SK-N-SH treated with all-trans-retinoic acid at 6 μM for 48 hours (cell line): ENCODE measurements at regions not wholly inside any gene's neighbourhood (a gene's known extent, or its start where the extent isn't known, plus 50 kb on each side); places are given as distances from the start of the nearest gene placed in this dataset.

Experiments
- ATAC-seq: fragments of 200-7000 bp; cut with Tn5 transposase; 3 replicates; pipeline ENCODE4 v1.9.1; 2020; ENCODE audit warnings: mild to moderate bottlenecking, moderate library complexity
- BACH2 ChIP-seq: fragments of 250-450 bp; sonication (Bioruptor Pico); IDR thresholded peaks from 2 replicates; pipeline ENCODE4 v1.9.0; 2021; ENCODE audit warnings: mild to moderate bottlenecking, borderline replicate concordance
- CREB5 ChIP-seq: fragments of 250-450 bp; sonication (Bioruptor Pico); IDR thresholded peaks from 2 replicates; pipeline ENCODE4 v1.5.1; 2020; ENCODE audit warnings: low read depth, mild to moderate bottlenecking, moderate library complexity
- CSRNP3 ChIP-seq: fragments of 250-450 bp; sonication (Bioruptor Pico); IDR thresholded peaks from 2 replicates; pipeline ENCODE4 v1.5.1; 2021; ENCODE audit warnings: mild to moderate bottlenecking, moderate library complexity
- ESRRG ChIP-seq: fragments of 250-450 bp; sonication (Bioruptor Pico); IDR thresholded peaks from 2 replicates; pipeline ENCODE4 v1.6.1; 2021; ENCODE audit warnings: mild to moderate bottlenecking
- GLIS3 ChIP-seq: fragments of 250-450 bp; sonication (Bioruptor Pico); IDR thresholded peaks from 2 replicates; pipeline ENCODE4 v1.5.0; 2020; ENCODE audit warnings: mild to moderate bottlenecking, moderate library complexity
- ISL1 ChIP-seq: fragments of 250-450 bp; sonication (Bioruptor Pico); IDR thresholded peaks from 2 replicates; pipeline ENCODE4 v2.1.2; 2022; ENCODE audit warnings: mild to moderate bottlenecking, moderate library complexity
- PPARA ChIP-seq: fragments of 250-450 bp; sonication (Bioruptor Pico); IDR thresholded peaks from 2 replicates; pipeline ENCODE4 v1.5.0; 2020; ENCODE audit warnings: mild to moderate bottlenecking, borderline replicate concordance
- RARB ChIP-seq: fragments of 250-450 bp; sonication (Bioruptor Pico); IDR thresholded peaks from 2 replicates; pipeline ENCODE4 v1.8.0; 2021; ENCODE audit warnings: mild to moderate bottlenecking, moderate library complexity
- SNAI2 ChIP-seq: fragments of 250-450 bp; sonication (Bioruptor Pico); IDR thresholded peaks from 2 replicates; pipeline ENCODE4 v1.5.0; 2020; ENCODE audit warnings: mild to moderate bottlenecking, moderate library complexity
- TCF4 ChIP-seq: fragments of 250-450 bp; sonication (Bioruptor Pico); IDR thresholded peaks from 2 replicates; pipeline ENCODE4 v1.8.0; 2021; ENCODE audit warnings: mild to moderate bottlenecking, moderate library complexity, borderline replicate concordance
- TOX ChIP-seq: fragments of 250-450 bp; sonication (Bioruptor Pico); IDR thresholded peaks from 2 replicates; pipeline ENCODE4 v1.8.0; 2021; ENCODE audit warnings: mild to moderate bottlenecking, moderate library complexity, borderline replicate concordance
- TSHZ2 ChIP-seq: fragments of 250-450 bp; sonication (Bioruptor Pico); IDR thresholded peaks from 2 replicates; pipeline ENCODE4 v1.5.0; 2020; ENCODE audit warnings: mild to moderate bottlenecking, moderate library complexity
- ZC3H10 ChIP-seq: fragments of 250-450 bp; sonication (Bioruptor Pico); IDR thresholded peaks from 2 replicates; pipeline ENCODE4 v1.5.1; 2021; ENCODE audit warnings: mild to moderate bottlenecking, moderate library complexity
- ZFP3 ChIP-seq: fragments of 250-450 bp; sonication (Bioruptor Pico); IDR thresholded peaks from 2 replicates; pipeline ENCODE4 v1.5.0; 2020; ENCODE audit warnings: mild to moderate bottlenecking, moderate library complexity
- ZNF565 ChIP-seq: fragments of 450-650 bp; formaldehyde crosslinking; conservative IDR thresholded peaks from 2 replicates; pipeline ENCODE4 v1.5.0; 2020; ENCODE audit warnings: low read depth, mild to moderate bottlenecking, moderate library complexity
- ZNF70 ChIP-seq: fragments of 450-650 bp; formaldehyde crosslinking; IDR thresholded peaks from 2 replicates; pipeline ENCODE4 v1.5.0; 2020; ENCODE audit warnings: mild to moderate bottlenecking, moderate library complexity
- ZNF8 ChIP-seq: fragments of 450-650 bp; formaldehyde crosslinking; IDR thresholded peaks from 2 replicates; pipeline ENCODE4 v1.5.0; 2020; ENCODE audit warnings: mild to moderate bottlenecking, moderate library complexity
- TF ChIP-seq, protein P1 (sequence below): fragments of 250-450 bp; sonication (Bioruptor Pico); IDR thresholded peaks from 2 replicates; pipeline ENCODE4 v1.8.0; 2021; ENCODE audit warnings: low read depth, mild to moderate bottlenecking, moderate library complexity, borderline replicate concordance
- TF ChIP-seq, protein P2 (sequence below): fragments of 250-450 bp; sonication (Bioruptor Pico); IDR thresholded peaks from 2 replicates; pipeline ENCODE4 v1.8.0; 2020; ENCODE audit warnings: mild to moderate bottlenecking, moderate library complexity, borderline replicate concordance

GRCh38 chr10:23702977-23703414 is 264.1 kb downstream of the OTUD1 start:
- TF ChIP-seq ZFP3 (CRISPR knock-in tag) (no peak), ZNF70 (no peak), SNAI2 (CRISPR knock-in tag) (no peak), ZNF8 (no peak), CSRNP3 (CRISPR knock-in tag) (no peak), BACH2 (CRISPR knock-in tag) (no peak), ESRRG (CRISPR knock-in tag) (no peak)
- ATAC-seq = peak; percentile 100

- no peak for ATAC-seq
- TF ChIP-seq BACH2 (CRISPR knock-in tag) (no peak), TCF4 (CRISPR knock-in tag) (no peak), TOX (CRISPR knock-in tag) (no peak), CSRNP3 (CRISPR knock-in tag) (no peak), ISL1 (no peak), CREB5 (no peak), ESRRG (CRISPR knock-in tag) (no peak), ZFP3 (CRISPR knock-in tag) (no peak), ZC3H10 (CRISPR knock-in tag) (no peak), ZNF70 (no peak), GLIS3 (CRISPR knock-in tag) (no peak), PPARA (CRISPR knock-in tag) (no peak), ZNF565 (CRISPR knock-in tag) (no peak)
- TF ChIP-seq, protein P1, sequence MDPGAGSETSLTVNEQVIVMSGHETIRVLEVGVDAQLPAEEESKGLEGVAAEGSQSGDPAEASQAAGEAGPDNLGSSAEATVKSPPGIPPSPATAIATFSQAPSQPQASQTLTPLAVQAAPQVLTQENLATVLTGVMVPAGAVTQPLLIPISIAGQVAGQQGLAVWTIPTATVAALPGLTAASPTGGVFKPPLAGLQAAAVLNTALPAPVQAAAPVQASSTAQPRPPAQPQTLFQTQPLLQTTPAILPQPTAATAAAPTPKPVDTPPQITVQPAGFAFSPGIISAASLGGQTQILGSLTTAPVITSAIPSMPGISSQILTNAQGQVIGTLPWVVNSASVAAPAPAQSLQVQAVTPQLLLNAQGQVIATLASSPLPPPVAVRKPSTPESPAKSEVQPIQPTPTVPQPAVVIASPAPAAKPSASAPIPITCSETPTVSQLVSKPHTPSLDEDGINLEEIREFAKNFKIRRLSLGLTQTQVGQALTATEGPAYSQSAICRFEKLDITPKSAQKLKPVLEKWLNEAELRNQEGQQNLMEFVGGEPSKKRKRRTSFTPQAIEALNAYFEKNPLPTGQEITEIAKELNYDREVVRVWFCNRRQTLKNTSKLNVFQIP (CRISPR knock-in tag) = no peak
Observed at GRCh38 chr10:23715363-23715762, 276.5 kb downstream of the OTUD1 start.

GRCh38 chr10:23717913-23718312 is 279.0 kb downstream of the OTUD1 start:
- no peak for TF ChIP-seq CREB5
- no peak for TF ChIP-seq CSRNP3 (CRISPR knock-in tag)
- TF ChIP-seq ZC3H10 (CRISPR knock-in tag) = no peak
- no peak for TF ChIP-seq ISL1
- no peak for ATAC-seq

DNA sequence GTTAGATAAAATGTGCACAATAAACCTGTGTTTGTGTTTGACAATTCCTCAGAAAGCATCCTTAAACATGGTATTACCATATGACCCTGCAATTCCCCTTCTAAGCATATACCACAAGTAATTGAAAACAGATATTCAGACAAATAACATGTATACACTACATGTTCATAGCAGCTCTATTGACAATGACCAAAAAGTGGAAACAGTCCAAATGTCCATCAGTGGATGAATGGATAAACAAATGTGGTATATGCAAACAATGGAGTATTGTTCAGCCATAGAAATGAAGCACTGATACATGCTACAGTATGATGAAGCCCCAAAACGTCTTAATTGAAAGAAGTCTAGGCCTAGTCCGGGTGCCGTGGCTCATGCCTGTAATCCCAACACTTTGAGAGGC is 280.1 kb downstream of the OTUD1 start:
- ATAC-seq = no peak
- TF ChIP-seq RARB (CRISPR knock-in tag) (no peak), CREB5 (no peak), TSHZ2 (no peak), ZC3H10 (CRISPR knock-in tag) (no peak), BACH2 (CRISPR knock-in tag) (no peak), SNAI2 (CRISPR knock-in tag) (no peak), ESRRG (CRISPR knock-in tag) (no peak)
- TF ChIP-seq, protein P2, sequence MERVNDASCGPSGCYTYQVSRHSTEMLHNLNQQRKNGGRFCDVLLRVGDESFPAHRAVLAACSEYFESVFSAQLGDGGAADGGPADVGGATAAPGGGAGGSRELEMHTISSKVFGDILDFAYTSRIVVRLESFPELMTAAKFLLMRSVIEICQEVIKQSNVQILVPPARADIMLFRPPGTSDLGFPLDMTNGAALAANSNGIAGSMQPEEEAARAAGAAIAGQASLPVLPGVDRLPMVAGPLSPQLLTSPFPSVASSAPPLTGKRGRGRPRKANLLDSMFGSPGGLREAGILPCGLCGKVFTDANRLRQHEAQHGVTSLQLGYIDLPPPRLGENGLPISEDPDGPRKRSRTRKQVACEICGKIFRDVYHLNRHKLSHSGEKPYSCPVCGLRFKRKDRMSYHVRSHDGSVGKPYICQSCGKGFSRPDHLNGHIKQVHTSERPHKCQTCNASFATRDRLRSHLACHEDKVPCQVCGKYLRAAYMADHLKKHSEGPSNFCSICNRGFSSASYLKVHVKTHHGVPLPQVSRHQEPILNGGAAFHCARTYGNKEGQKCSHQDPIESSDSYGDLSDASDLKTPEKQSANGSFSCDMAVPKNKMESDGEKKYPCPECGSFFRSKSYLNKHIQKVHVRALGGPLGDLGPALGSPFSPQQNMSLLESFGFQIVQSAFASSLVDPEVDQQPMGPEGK (CRISPR knock-in tag) = no peak
